IPS DF 6.9 (cell line): ENCODE measurements at regions not wholly inside any gene's neighbourhood (a gene's known extent, or its start where the extent isn't known, plus 50 kb on each side); places are given as distances from the start of the nearest gene placed in this dataset.

Experiments
- DNase-seq: peaks from one replicate; pipeline ENCODE4 v3.0.0-alpha.2; 2013; ENCODE audit warnings: low read depth, low spot score
- H3K27ac ChIP-seq: one replicate; pipeline ENCODE4 v1.5.1; 2013; ENCODE audit warnings: low read length, control low read depth
- H3K27me3 ChIP-seq: 2 replicates; pipeline ENCODE4 v1.6.1; 2013; ENCODE audit warnings: mild to moderate bottlenecking, low read length; ENCODE audit not compliant: control insufficient read depth, insufficient read depth
- H3K36me3 ChIP-seq: 2 replicates; pipeline ENCODE4 v1.6.1; 2013; ENCODE audit warnings: low read length; ENCODE audit not compliant: control insufficient read depth, insufficient read depth
- H3K4me1 ChIP-seq: 2 replicates; pipeline ENCODE4 v1.6.1; 2013; ENCODE audit warnings: low read length; ENCODE audit not compliant: control insufficient read depth, insufficient read depth
- H3K4me3 ChIP-seq: 2 replicates; pipeline ENCODE4 v1.5.1; 2013; ENCODE audit warnings: mild to moderate bottlenecking, low read length
- H3K9me3 ChIP-seq: 2 replicates; pipeline ENCODE4 v1.6.1; 2013; ENCODE audit warnings: low read length, inconsistent platforms; ENCODE audit not compliant: control insufficient read depth, insufficient read depth
- WGBS: extraction: QIAGEN DNeasy Blood & Tissue Kit; methylation state at CpG from one replicate; pipeline ENCODE4 v1.1.7; 2013; ENCODE audit warnings: mixed read lengths, missing lambda C conversion rate; ENCODE audit not compliant: insufficient read length, insufficient coverage; 5-methylcytosine and 5-hydroxymethylcytosine counted together

GRCh38 chr13:22425087-22425486 is 754.2 kb downstream of the FGF9 start:
- H3K9me3 ChIP-seq = no peaks in the 10 kb centered on the region
- no peak for DNase-seq
- H3K27ac ChIP-seq = no peak overlapping the region
- H3K4me1 ChIP-seq = no peaks in the 10 kb centered on the region
- WGBS = no CpG with 5 or more reads among the region's 4 CpGs
- H3K27me3 ChIP-seq = no peaks in the 10 kb centered on the region
- H3K4me3 ChIP-seq = no peak overlapping the region
- no peaks in the 10 kb centered on the region for H3K36me3 ChIP-seq

DNA sequence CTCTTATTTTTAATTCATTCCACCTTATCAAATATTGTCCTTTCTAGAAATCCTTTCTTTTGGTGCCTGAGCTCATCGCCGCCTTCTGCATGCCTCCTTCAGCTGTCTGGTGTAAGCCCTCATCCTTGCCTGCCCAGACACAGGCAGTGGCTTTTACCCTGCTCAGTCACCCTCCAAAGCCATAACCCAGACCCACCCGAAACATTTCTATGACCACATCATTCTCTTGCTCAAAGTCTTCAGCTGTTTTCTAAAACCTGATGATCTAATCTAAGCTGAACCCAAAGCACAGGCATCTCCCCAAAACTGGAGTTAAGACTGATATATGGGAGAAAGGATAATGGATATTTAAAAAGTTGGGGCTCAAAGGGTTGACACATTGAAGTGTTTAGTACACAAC is 753.7 kb upstream of the SGCG start:
- no peak overlapping the region for H3K4me3 ChIP-seq
- no peaks in the 10 kb centered on the region for H3K4me1 ChIP-seq
- no peaks in the 10 kb centered on the region for H3K27me3 ChIP-seq
- H3K27ac ChIP-seq = no peak overlapping the region
- no peaks in the 10 kb centered on the region for H3K9me3 ChIP-seq
- H3K36me3 ChIP-seq = no peaks in the 10 kb centered on the region
- no peak for DNase-seq
- no CpG with 5 or more reads among the region's 3 CpGs for WGBS

DNA sequence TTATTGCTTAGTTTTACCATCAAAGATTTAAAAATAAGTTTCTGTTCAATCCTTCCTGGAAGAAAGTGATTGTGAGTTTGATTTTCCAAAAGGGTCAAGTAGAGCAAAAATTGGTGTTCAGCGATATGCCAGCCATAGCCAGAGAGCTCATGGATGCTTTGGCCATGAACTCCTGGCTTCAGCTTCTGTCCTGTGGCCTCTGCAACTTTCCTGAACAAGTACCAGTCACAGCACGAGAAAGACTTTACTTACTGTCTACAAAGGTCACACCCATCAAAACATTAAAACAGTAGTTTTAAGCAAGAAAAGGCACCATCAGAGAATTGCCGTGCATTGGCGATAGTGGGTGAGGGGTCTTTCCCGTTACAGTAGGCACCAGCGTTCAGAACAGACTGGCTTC is 753.0 kb upstream of the SGCG start:
- H3K4me3 ChIP-seq = no peak overlapping the region
- H3K27me3 ChIP-seq = no peaks in the 10 kb centered on the region
- no peaks in the 10 kb centered on the region for H3K4me1 ChIP-seq
- no peaks in the 10 kb centered on the region for H3K36me3 ChIP-seq
- no CpG with 5 or more reads among the region's 6 CpGs for WGBS
- H3K9me3 ChIP-seq = no peaks in the 10 kb centered on the region
- H3K27ac ChIP-seq = no peak overlapping the region
- DNase-seq = no peak

- Histone ChIP-seq H3K9me3 (no peaks in the 10 kb centered on the region), H3K27me3 (no peaks in the 10 kb centered on the region), H3K36me3 (no peaks in the 10 kb centered on the region), H3K27ac (no peak overlapping the region), H3K4me1 (no peaks in the 10 kb centered on the region), H3K4me3 (no peak overlapping the region)
- WGBS = no CpG with 5 or more reads among the region's 10 CpGs
- DNase-seq = no peak
Observed at GRCh38 chr13:22428188-22428828, 752.5 kb upstream of the SGCG start.

DNA sequence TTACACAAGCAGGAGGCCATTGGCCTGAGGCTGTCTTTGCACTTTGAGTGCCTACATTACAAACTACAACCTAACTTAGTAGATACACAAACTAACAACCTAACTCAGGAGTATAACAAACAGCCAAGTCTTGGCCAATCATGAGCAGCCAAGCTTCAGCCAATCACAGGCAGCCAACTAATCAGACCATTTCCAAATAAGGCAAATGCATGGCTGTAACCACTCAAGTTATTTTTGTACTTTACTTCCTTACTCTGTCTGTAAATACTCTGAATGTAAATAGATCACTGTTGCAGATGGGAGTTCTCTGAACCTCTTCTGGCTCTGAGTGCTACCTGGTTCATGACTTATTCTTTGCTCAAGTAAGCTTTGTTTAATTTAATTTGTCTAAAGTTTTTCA is 748.1 kb upstream of the SGCG start:
- H3K4me1 ChIP-seq = no peaks in the 10 kb centered on the region
- no peak for DNase-seq
- no peaks in the 10 kb centered on the region for H3K36me3 ChIP-seq
- no peak overlapping the region for H3K27ac ChIP-seq
- H3K9me3 ChIP-seq = no peaks in the 10 kb centered on the region
- H3K27me3 ChIP-seq = no peaks in the 10 kb centered on the region
- no peak overlapping the region for H3K4me3 ChIP-seq

DNA sequence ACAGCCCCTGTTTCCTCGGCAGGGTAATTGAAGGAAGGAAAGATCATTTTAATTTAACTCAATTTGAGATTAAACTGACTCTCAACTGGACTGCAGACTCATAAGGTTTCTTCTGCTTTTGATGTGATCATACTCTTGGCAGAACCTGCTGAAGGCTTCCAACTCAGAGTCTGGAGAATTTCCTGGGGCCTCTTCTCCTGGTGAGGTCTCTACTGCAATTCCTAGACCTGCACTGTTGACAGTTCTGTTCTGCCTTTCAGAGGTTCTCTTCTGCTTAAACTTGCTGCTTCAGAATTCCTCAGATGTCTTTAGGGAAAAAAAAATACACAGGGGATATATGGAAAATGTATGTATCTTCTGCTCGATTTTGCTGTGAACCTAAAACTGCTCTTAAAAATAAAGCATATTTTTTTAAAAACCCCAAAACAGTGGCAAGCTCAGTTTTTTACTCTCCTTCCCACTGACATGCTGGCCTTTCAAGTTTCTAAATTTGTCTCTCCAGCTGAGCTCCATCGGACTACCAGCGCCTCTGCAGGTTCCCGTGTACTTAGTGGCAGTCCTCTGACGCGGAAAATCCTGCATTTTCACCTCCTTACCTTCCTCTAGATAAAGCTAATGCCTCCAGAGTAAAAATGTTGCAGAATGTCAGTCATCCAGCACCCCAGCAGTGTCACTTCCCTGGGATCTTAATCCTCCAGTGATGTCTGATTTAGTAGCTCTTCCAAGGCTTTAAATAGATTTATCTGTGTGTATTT is 733.5 kb upstream of the SGCG start:
- Histone ChIP-seq H3K4me3 (no peak overlapping the region), H3K27me3 (no peaks in the 10 kb centered on the region), H3K9me3 (no peaks in the 10 kb centered on the region), H3K27ac (no peak overlapping the region), H3K4me1 (no peaks in the 10 kb centered on the region), H3K36me3 (no peaks in the 10 kb centered on the region)
- no CpG with 5 or more reads among the region's 7 CpGs for WGBS
- DNase-seq = no peak

- H3K36me3 ChIP-seq = no peaks in the 10 kb centered on the region
- WGBS = no CpG with 5 or more reads among the region's 5 CpGs
- no peak overlapping the region for H3K27ac ChIP-seq
- no peaks in the 10 kb centered on the region for H3K9me3 ChIP-seq
- no peaks in the 10 kb centered on the region for H3K27me3 ChIP-seq
- no peak for DNase-seq
- H3K4me3 ChIP-seq = no peak overlapping the region
- H3K4me1 ChIP-seq = no peaks in the 10 kb centered on the region
Observed at GRCh38 chr13:22449251-22449650, 731.5 kb upstream of the SGCG start.

- no peaks in the 10 kb centered on the region for H3K9me3 ChIP-seq
- no peak for DNase-seq
- H3K36me3 ChIP-seq = no peaks in the 10 kb centered on the region
- H3K4me3 ChIP-seq = no peak overlapping the region
- no CpG with 5 or more reads among the region's 5 CpGs for WGBS
- H3K27ac ChIP-seq = no peak overlapping the region
- H3K4me1 ChIP-seq = 0 out of 2 replicates have a peak, but pooled peaks cover 1% of the 10 kb centered on the region
- no peaks in the 10 kb centered on the region for H3K27me3 ChIP-seq
Observed at GRCh38 chr13:22451327-22451741, 729.4 kb upstream of the SGCG start.

DNA sequence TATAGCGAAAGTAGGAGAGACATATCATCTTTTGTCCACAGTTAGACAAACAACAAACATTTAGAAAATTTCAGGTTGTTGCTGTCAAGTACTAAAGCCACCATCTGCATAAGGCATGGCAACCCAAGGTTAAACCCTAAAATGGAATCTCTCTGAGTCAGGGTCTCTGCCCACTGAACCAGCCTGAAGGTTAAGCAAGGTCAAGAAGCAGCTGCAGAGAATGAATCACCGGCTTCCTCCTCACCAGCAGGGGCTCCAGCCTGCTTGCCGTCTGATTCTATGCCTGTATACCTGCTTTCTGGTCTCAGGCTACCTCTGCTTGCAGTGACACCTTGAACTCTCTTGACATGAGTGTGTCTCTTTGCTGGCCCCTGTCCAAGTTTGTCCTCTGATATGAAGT is 726.2 kb upstream of the SGCG start:
- H3K4me3 ChIP-seq = no peak overlapping the region
- H3K9me3 ChIP-seq = no peaks in the 10 kb centered on the region
- DNase-seq = peak; percentile 13
- no peak overlapping the region for H3K27ac ChIP-seq
- H3K27me3 ChIP-seq = no peaks in the 10 kb centered on the region
- H3K36me3 ChIP-seq = no peaks in the 10 kb centered on the region
- WGBS = no CpG with 5 or more reads among the region's 3 CpGs
- H3K4me1 ChIP-seq = 0 out of 2 replicates have a peak, but pooled peaks cover 1% of the 10 kb centered on the region

DNA sequence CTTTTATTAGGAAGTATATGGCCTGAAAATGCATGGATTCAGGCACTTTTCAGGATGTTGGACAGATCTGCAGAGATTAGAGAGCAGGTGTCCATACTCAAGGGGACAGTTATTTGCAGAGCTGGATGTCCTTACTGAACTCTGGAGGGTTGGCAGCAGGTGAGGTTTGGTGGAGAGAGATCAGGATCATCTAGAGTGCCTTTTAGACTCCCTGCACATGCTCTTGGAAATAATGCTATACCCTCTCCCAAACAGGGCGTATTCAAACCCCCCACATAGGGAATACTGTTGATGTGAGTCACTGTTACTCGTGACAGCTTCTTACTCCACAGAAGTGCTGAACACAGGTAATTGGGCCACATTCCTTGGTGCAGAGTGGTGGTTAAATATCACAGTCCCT is 725.7 kb upstream of the SGCG start:
- DNase-seq = no peak
- H3K27ac ChIP-seq = no peak overlapping the region
- H3K27me3 ChIP-seq = no peaks in the 10 kb centered on the region
- no peaks in the 10 kb centered on the region for H3K9me3 ChIP-seq
- H3K4me1 ChIP-seq = 0 out of 2 replicates have a peak, but pooled peaks cover 1% of the 10 kb centered on the region
- H3K4me3 ChIP-seq = no peak overlapping the region
- no peaks in the 10 kb centered on the region for H3K36me3 ChIP-seq
- no CpG with 5 or more reads among the region's 2 CpGs for WGBS
